ENCODE measurements at regions not wholly inside any gene's neighbourhood (a gene's known extent, or its start where the extent isn't known, plus 50 kb on each side); places are given as distances from the start of the nearest gene placed in this dataset.

- peak; percentile 76 for DNase-seq (ENCODE audit: low spot score)
- in situ Hi-C loops (cut with MboI; ENCODE audit: low pct_unique_long_range_greater_than_20kb, low sequenced_read_pairs, unreplicated experiment) = loop anchor here (10.0 kb wide), 2 partner anchors 85 to 265 kb away; partner anchors contain the start of gene OSBPL3
- TF ChIP-seq CTCF (IDR thresholded peaks at IDR 0.05; ENCODE audit: extremely low read depth, insufficient read depth, missing control alignments) = peak; percentile 85
Observed at GRCh38 chr7:25069900-25070443, 55.1 kb downstream of the CYCS start.

GRCh38 chr7:25068502-25069213, 56.4 kb downstream of the CYCS start:
- no peak for TF ChIP-seq CTCF (IDR thresholded peaks at IDR 0.05; ENCODE audit: extremely low read depth, insufficient read depth, missing control alignments)
- in situ Hi-C loops (cut with MboI; ENCODE audit: low pct_unique_long_range_greater_than_20kb, low sequenced_read_pairs, unreplicated experiment) = loop anchor here (10.0 kb wide), 1 partner anchor 84 kb away; the partner anchor contains the start of gene OSBPL3
- DNase-seq (ENCODE audit: low spot score) = no peak

- in situ Hi-C loops (cut with MboI; ENCODE audit: low pct_unique_long_range_greater_than_20kb, low sequenced_read_pairs, unreplicated experiment) = loop anchor here (10.0 kb wide), 1 partner anchor 83 kb away; the partner anchor contains the start of gene OSBPL3
- no peak for DNase-seq (ENCODE audit: low spot score)
- no peak for TF ChIP-seq CTCF (IDR thresholded peaks at IDR 0.05; ENCODE audit: extremely low read depth, insufficient read depth, missing control alignments)
Observed at GRCh38 chr7:25067726-25068501, 57.1 kb downstream of the CYCS start.

- no peak for TF ChIP-seq CTCF (IDR thresholded peaks at IDR 0.05; ENCODE audit: extremely low read depth, insufficient read depth, missing control alignments)
- DNase-seq (ENCODE audit: low spot score) = no peak
- in situ Hi-C loops (cut with MboI; ENCODE audit: low pct_unique_long_range_greater_than_20kb, low sequenced_read_pairs, unreplicated experiment) = loop anchor here (10.0 kb wide), 1 partner anchor 81 kb away; the partner anchor contains the start of gene OSBPL3
Observed at GRCh38 chr7:25066253-25066652, 58.8 kb downstream of the CYCS start.

- no peak for TF ChIP-seq CTCF (IDR thresholded peaks at IDR 0.05; ENCODE audit: extremely low read depth, insufficient read depth, missing control alignments)
- DNase-seq (ENCODE audit: low spot score) = no peak
- in situ Hi-C loops (cut with MboI; ENCODE audit: low pct_unique_long_range_greater_than_20kb, low sequenced_read_pairs, unreplicated experiment) = loop anchor here (10.0 kb wide), 1 partner anchor 78 kb away; the partner anchor contains the start of gene OSBPL3
Observed at GRCh38 chr7:25062380-25062779, 62.7 kb downstream of the CYCS start.

- in situ Hi-C loops (cut with MboI; ENCODE audit: low pct_unique_long_range_greater_than_20kb, low sequenced_read_pairs, unreplicated experiment) = loop anchor here (10.0 kb wide), 1 partner anchor 76 kb away; the partner anchor contains the start of gene OSBPL3
- no peak for DNase-seq (ENCODE audit: low spot score)
- TF ChIP-seq CTCF (IDR thresholded peaks at IDR 0.05; ENCODE audit: extremely low read depth, insufficient read depth, missing control alignments) = no peak
Observed at GRCh38 chr7:25060487-25061055, 64.5 kb downstream of the CYCS start.

Data from GM13977 (cell line).